ENCODE measurements at regions not wholly inside any gene's neighbourhood (a gene's known extent, or its start where the extent isn't known, plus 50 kb on each side); places are given as distances from the start of the nearest gene placed in this dataset.
A peak's percentile ranks its signal among the peaks of the same experiment; 100 is the strongest.

DNA sequence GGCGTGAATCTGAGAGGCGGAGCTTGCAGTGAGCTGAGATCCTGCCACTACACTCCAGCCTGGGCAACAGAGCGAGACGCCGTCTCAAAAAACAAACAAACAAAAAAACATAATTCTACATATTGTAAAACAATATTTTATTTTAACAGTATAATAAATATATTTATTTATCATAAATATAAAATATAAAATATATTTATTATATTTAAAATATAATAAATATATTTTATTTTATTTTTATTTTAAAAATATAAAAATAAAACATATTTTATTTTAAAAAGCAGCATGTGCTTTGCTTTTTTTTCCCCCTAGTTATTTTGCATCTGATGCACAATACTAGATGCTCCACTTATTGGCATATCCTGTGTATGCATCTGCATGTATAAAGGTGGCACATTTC, 1634.6 kb upstream of the PCDH20 start:
- ATAC-seq, result no peak
- TF ChIP-seq, protein P1, sequence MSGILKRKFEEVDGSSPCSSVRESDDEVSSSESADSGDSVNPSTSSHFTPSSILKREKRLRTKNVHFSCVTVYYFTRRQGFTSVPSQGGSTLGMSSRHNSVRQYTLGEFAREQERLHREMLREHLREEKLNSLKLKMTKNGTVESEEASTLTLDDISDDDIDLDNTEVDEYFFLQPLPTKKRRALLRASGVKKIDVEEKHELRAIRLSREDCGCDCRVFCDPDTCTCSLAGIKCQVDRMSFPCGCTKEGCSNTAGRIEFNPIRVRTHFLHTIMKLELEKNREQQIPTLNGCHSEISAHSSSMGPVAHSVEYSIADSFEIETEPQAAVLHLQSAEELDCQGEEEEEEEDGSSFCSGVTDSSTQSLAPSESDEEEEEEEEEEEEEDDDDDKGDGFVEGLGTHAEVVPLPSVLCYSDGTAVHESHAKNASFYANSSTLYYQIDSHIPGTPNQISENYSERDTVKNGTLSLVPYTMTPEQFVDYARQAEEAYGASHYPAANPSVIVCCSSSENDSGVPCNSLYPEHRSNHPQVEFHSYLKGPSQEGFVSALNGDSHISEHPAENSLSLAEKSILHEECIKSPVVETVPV (CRISPR knock-in tag; IDR thresholded peaks at IDR 0.05), result no peak
- TF ChIP-seq BACH2 (CRISPR knock-in tag; IDR thresholded peaks at IDR 0.05; ENCODE audit: borderline replicate concordance) (no peak), PPARA (CRISPR knock-in tag; IDR thresholded peaks at IDR 0.05; ENCODE audit: borderline replicate concordance) (no peak)

DNA sequence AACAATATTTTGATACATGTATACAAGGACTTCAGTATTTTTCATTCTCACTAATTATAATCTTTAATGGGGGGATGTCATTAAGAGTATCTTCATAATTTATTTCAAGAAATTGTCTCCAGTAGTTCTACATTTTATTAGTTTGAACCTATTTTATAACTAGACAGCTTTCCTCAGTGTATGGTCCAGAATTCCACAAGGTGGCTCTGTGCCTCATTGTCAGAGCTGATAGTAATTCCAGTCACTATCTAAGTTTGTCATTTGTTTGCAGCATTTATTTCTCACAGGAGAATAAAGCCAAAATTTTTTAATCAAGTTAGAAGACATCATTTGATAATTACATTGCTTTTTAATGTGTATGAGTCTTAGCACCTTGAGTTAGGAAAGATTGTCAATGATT, 1633.0 kb upstream of the PCDH20 start:
- TF ChIP-seq, protein P1 (CRISPR knock-in tag; IDR thresholded peaks at IDR 0.05), result no peak
- TF ChIP-seq TCF4 (CRISPR knock-in tag; IDR thresholded peaks at IDR 0.05; ENCODE audit: borderline replicate concordance), result no peak
- no peak for TF ChIP-seq POU6F1 (CRISPR knock-in tag; IDR thresholded peaks at IDR 0.05; ENCODE audit: borderline replicate concordance, low read depth)
- no peak for TF ChIP-seq ZNF8 (CRISPR knock-in tag; IDR thresholded peaks at IDR 0.05)
- TF ChIP-seq, protein P2, sequence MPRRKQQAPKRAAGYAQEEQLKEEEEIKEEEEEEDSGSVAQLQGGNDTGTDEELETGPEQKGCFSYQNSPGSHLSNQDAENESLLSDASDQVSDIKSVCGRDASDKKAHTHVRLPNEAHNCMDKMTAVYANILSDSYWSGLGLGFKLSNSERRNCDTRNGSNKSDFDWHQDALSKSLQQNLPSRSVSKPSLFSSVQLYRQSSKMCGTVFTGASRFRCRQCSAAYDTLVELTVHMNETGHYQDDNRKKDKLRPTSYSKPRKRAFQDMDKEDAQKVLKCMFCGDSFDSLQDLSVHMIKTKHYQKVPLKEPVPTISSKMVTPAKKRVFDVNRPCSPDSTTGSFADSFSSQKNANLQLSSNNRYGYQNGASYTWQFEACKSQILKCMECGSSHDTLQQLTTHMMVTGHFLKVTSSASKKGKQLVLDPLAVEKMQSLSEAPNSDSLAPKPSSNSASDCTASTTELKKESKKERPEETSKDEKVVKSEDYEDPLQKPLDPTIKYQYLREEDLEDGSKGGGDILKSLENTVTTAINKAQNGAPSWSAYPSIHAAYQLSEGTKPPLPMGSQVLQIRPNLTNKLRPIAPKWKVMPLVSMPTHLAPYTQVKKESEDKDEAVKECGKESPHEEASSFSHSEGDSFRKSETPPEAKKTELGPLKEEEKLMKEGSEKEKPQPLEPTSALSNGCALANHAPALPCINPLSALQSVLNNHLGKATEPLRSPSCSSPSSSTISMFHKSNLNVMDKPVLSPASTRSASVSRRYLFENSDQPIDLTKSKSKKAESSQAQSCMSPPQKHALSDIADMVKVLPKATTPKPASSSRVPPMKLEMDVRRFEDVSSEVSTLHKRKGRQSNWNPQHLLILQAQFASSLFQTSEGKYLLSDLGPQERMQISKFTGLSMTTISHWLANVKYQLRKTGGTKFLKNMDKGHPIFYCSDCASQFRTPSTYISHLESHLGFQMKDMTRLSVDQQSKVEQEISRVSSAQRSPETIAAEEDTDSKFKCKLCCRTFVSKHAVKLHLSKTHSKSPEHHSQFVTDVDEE (CRISPR knock-in tag; IDR thresholded peaks at IDR 0.05), result no peak
- TF ChIP-seq, protein P3, sequence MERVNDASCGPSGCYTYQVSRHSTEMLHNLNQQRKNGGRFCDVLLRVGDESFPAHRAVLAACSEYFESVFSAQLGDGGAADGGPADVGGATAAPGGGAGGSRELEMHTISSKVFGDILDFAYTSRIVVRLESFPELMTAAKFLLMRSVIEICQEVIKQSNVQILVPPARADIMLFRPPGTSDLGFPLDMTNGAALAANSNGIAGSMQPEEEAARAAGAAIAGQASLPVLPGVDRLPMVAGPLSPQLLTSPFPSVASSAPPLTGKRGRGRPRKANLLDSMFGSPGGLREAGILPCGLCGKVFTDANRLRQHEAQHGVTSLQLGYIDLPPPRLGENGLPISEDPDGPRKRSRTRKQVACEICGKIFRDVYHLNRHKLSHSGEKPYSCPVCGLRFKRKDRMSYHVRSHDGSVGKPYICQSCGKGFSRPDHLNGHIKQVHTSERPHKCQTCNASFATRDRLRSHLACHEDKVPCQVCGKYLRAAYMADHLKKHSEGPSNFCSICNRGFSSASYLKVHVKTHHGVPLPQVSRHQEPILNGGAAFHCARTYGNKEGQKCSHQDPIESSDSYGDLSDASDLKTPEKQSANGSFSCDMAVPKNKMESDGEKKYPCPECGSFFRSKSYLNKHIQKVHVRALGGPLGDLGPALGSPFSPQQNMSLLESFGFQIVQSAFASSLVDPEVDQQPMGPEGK (CRISPR knock-in tag; IDR thresholded peaks at IDR 0.05; ENCODE audit: borderline replicate concordance), result no peak
- no peak for TF ChIP-seq RARB (CRISPR knock-in tag; IDR thresholded peaks at IDR 0.05)
- TF ChIP-seq CSDC2 (CRISPR knock-in tag; IDR thresholded peaks at IDR 0.05), result no peak
- TF ChIP-seq TOX (CRISPR knock-in tag; IDR thresholded peaks at IDR 0.05; ENCODE audit: borderline replicate concordance), result no peak
- TF ChIP-seq ZC3H10 (CRISPR knock-in tag; IDR thresholded peaks at IDR 0.05), result no peak
- TF ChIP-seq, protein P4, sequence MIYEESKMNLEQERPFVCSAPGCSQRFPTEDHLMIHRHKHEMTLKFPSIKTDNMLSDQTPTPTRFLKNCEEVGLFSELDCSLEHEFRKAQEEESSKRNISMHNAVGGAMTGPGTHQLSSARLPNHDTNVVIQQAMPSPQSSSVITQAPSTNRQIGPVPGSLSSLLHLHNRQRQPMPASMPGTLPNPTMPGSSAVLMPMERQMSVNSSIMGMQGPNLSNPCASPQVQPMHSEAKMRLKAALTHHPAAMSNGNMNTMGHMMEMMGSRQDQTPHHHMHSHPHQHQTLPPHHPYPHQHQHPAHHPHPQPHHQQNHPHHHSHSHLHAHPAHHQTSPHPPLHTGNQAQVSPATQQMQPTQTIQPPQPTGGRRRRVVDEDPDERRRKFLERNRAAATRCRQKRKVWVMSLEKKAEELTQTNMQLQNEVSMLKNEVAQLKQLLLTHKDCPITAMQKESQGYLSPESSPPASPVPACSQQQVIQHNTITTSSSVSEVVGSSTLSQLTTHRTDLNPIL (CRISPR knock-in tag; IDR thresholded peaks at IDR 0.05; ENCODE audit: low read depth), result no peak
- no peak for TF ChIP-seq ESRRG (CRISPR knock-in tag; IDR thresholded peaks at IDR 0.05)
- TF ChIP-seq ZFP3 (CRISPR knock-in tag; IDR thresholded peaks at IDR 0.05), result no peak
- TF ChIP-seq SNAI2 (CRISPR knock-in tag; IDR thresholded peaks at IDR 0.05), result no peak
- no peak for TF ChIP-seq PPARA (CRISPR knock-in tag; IDR thresholded peaks at IDR 0.05; ENCODE audit: borderline replicate concordance)
- TF ChIP-seq ARNTL (CRISPR knock-in tag; IDR thresholded peaks at IDR 0.05; ENCODE audit: borderline replicate concordance, low read depth), result no peak
- TF ChIP-seq OSR1 (CRISPR knock-in tag; IDR thresholded peaks at IDR 0.05), result no peak
- TF ChIP-seq BACH2 (CRISPR knock-in tag; IDR thresholded peaks at IDR 0.05; ENCODE audit: borderline replicate concordance), result no peak
- no peak for ATAC-seq

DNA sequence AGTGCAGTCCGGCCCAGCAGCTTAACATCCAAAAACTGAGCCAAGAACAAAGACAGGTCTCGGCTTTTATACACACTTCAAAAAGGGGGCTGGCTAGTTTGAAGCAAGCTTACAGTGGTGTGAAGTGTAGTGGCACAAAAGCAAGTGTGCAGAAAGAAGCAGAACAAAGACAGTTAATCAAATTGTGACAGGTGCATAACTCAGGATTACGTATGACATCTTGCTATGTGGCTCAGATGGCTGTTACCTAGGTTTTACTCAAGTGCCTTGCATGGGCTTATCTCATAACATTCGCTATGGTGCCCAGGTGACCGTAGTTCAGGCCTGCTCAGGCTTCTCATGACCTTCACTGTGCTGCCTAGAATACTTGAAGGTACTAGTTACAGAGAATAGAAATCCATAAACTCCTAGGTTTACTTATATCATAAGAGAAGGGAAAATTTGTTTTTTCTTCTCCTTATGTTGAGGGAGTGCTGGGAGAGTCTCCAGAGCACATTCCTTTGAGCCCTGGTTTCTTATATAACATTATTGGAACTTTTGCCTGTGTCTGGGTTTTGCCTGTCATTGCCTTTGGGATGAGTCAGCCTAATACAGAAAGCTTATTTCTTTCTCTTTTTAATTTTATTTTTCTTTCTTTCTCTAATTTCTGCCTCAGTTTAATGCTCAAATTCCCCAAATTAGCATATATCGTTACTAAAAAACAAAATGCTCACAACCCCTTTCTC, 1629.1 kb upstream of the PCDH20 start:
- peak; percentile 56; the same call in 2 of the 3 replicates for ATAC-seq
- no peak for TF ChIP-seq SNAI2 (CRISPR knock-in tag; IDR thresholded peaks at IDR 0.05)
- TF ChIP-seq ESRRG (CRISPR knock-in tag; IDR thresholded peaks at IDR 0.05), result no peak
- TF ChIP-seq ZNF565 (CRISPR knock-in tag; conservative IDR thresholded peaks at IDR 0.05; ENCODE audit: low read depth), result no peak
- no peak for TF ChIP-seq ISL1 (CRISPR knock-in tag; IDR thresholded peaks at IDR 0.05)
- no peak for TF ChIP-seq RARB (CRISPR knock-in tag; IDR thresholded peaks at IDR 0.05)
- TF ChIP-seq, protein P2 (CRISPR knock-in tag; IDR thresholded peaks at IDR 0.05), result no peak
- no peak for TF ChIP-seq TOX (CRISPR knock-in tag; IDR thresholded peaks at IDR 0.05; ENCODE audit: borderline replicate concordance)
- no peak for TF ChIP-seq ZFP30 (CRISPR knock-in tag; IDR thresholded peaks at IDR 0.05)
